GM19463 (cell line): ENCODE measurements at regions not wholly inside any gene's neighbourhood (a gene's known extent, or its start where the extent isn't known, plus 50 kb on each side); places are given as distances from the start of the nearest gene placed in this dataset.

Source experiments
- ATAC-seq: cut with Tn5 transposase; IDR thresholded peaks from one replicate; pipeline ENCODE4 v1.9.1; 2021; ENCODE audit warnings: mild to moderate bottlenecking, moderate library complexity; ENCODE audit not compliant: unreplicated experiment

DNA sequence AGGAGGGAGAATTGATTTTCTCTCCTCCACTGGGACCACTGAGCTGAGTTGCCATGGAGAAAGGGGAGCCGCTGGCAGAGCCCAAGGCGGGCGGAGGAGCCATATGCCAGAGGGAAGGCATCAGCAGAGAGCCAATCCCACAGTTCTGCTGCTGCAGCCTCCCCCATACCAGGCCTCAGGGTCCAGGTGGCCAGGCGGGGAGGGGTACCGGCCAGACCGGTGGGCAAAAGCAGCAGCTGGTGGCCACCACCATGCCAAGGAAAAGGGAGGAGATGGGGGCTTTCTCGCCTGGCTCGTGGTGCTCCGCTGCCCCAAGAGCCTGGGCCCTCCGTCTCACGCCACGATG, 72.8 kb downstream of the PITPNM2 start:
- ATAC-seq, result no peak

GRCh38 chr12:123077298-123078119, 73.4 kb downstream of the PITPNM2 start:
- ATAC-seq, result no peak

DNA sequence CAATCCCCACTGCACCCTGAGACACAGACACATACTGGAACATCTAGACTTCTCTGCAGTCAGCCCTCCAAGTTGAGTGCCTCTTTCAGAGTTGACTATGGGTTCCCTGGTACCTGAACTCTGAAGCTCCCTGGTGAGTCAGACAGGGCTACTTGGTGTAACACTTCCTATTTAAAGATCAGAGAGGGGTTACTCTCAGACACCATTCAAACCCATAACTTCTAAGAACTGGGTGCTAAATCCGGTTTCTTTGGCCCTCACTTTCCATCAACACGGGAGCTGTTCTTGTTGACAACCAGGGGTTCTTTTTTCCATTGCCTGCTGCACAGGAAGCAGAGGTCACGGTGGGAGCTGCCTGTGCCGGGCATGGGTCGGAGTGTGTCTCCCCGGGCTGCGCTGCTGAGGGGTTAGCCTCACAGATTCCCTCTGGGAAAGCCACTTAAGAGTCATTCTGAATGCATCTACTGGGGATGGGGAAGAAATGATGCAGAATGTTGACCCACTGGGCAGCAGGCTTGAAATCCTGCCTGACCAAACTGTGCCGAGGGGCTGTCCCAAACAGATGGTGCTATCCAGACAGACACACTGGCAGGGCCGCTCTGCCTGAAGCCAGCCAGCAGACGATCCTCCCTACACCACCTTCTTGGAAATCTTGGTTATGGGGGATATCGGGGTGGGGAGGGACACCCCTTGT, 74.1 kb downstream of the PITPNM2 start:
- ATAC-seq, result peak; percentile 64

DNA sequence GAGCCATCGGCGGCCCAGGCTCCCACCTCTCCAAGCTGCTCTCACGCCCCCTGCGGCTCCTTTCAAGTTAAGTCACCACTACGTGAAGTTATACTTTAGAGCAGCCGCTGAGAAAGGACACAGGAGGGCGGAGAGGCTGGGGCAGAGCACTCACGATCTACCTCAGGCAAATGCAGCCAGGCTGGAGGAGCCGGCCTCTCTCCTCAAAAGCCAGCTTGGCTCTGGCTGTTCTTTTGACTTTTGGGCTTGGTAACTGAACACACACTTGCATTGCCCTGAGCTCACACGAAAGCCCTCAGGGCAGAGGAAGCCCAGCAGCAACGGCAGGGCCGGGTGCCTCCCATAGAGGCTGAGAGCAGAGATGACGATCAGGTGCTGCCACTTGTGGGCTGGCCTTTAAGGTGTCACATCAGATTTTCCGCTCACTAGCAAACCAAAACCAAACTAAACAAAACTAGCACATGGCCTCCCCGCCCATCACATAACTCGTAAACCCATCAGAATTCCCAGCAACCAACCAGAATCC, 75.2 kb downstream of the PITPNM2 start:
- ATAC-seq, result peak; percentile 76

- ATAC-seq, result no peak
Measured at GRCh38 chr12:123075087-123075645, 75.7 kb downstream of the PITPNM2 start.

DNA sequence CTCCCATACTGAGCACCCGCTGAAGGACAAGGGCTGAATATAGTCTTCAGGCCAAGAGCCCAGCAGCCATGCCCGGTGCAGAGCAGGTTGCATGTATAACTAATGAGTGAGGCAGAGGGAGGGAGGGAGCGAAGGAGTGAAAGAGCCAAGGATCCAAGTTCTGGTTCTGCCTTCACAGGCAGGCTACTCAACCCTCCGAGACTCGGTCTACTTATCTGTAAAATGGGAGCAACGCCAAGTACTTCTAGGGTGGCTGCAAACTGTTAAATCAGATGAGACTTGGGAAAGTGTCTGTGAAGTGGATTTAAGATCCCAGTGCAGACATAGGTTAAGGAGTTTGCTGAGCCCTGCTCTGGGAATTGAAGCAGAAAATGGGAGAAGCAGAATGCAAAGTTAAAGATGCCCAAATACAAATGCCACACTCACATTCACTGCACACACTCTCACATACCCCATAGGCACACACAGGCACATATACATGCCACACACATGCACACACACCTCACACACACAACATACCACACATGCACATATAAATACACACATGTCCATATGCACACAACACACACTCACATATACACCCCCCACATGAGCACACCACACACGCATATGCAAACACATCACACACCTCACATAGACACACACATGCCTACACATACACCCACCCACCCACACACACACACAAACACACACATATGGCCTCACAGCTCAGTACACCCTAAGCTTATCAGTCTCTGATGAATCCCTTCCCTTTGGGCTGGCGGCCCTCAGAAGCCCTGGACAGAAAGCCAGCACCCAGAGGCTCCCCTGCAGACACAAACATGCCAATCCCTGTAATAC, 76.7 kb downstream of the PITPNM2 start:
- no peak for ATAC-seq

GRCh38 chr12:123073292-123073691, 77.6 kb downstream of the PITPNM2 start:
- no peak for ATAC-seq

- no peak for ATAC-seq
Measured at GRCh38 chr12:123071857-123072256, 79.0 kb downstream of the PITPNM2 start.

DNA sequence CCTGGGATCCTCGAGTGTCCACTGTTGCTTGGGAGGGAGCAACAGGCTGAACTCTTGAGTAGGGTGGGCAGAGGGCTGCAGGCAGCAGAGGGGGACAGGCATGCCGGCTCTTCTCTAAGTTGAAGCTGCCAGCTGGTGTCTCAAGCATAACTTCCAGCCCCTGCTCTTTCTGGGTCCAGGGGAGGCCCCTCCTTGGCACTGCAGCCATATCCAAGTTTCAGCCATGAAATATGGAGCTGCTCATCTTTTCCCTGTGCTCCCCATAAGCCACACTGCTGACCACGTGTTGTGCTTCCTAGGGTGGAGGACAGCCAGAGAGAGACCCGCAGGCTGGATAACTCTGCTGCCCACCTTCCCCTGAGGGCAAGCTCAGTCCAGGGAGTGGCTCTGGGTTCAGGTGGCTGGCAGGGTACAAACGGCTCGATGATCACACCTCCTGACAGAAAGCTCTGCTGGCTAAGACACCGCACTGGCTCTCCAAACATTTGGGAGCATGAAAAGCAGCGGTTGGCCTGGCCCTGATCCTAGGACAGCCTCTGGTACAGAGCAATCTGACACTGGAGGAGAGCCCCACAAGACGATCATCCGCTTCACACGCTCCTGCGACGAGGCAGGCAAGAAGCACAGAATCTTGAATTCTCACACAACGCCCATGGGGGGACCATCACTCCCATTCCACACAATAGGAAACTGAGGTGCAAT, 79.6 kb downstream of the PITPNM2 start:
- ATAC-seq, result no peak

- no peak for ATAC-seq
Measured at GRCh38 chr12:123070267-123071081, 80.4 kb downstream of the PITPNM2 start.

GRCh38 chr12:123069436-123070266, 81.2 kb downstream of the PITPNM2 start:
- ATAC-seq, result no peak

GRCh38 chr12:123067654-123068053, 83.2 kb downstream of the PITPNM2 start:
- ATAC-seq, result no peak

GRCh38 chr12:123066384-123066710, 84.5 kb downstream of the PITPNM2 start:
- no peak for ATAC-seq

DNA sequence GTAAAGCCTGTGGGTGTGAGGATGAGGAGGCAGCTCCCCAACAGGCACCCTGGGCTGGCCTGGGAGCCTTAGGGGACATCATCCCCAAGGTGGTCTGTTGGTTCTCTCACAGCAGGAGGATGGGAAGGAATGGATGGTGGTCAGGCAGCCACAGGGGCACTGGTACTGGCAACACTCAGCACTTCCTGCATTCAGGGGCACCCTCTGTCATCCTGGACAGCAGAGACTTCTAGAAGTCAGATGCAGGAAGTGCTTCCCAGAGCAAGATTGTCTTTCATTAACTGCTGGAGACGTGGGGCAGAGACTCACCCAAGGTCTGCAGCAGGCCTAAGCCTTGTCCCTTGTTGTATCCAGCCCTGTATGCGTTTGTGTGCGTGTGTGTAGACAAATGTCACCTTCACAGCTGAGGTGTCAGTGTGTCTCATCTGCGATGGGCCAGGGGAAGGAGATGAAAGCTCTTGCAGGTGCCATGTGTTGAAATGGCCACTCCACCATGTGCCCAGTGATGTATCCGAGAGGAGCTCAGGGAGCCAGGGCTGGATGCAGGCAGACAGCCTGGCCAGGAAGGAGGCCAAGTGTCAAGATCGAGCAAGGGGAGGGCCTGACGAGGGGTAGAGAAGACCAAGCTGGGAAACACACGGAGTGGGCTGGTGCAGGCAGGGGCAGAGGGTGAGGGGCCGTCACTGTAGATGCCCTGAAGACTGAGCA, 85.1 kb downstream of the PITPNM2 start:
- no peak for ATAC-seq

- ATAC-seq, result no peak
Measured at GRCh38 chr12:123064885-123065619, 84.6 kb downstream of the ARL6IP4 start.

GRCh38 chr12:123064366-123064765, 83.9 kb downstream of the ARL6IP4 start:
- no peak for ATAC-seq

DNA sequence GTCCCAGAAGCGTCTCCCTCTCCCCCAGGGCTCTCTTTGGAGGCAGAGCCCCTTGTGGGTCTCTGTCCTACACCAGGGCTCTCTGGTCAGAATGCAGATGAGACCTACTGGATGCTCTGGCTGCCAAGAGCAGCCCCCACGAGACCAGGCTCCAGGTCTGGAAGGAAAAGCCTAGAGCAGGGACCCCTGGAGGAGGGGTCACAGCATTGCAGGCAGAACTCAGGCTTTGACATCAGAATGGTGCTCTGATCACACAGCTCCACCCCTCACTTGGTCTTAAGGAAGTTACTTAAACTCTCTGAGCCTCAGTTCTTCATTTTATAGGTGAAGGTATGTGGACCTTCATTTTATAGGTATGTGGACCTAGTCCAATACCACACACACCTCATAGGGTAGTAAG, 83.1 kb downstream of the ARL6IP4 start:
- ATAC-seq, result no peak
